ENCODE measurements at regions not wholly inside any gene's neighbourhood (a gene's known extent, or its start where the extent isn't known, plus 50 kb on each side); places are given as distances from the start of the nearest gene placed in this dataset.

DNA sequence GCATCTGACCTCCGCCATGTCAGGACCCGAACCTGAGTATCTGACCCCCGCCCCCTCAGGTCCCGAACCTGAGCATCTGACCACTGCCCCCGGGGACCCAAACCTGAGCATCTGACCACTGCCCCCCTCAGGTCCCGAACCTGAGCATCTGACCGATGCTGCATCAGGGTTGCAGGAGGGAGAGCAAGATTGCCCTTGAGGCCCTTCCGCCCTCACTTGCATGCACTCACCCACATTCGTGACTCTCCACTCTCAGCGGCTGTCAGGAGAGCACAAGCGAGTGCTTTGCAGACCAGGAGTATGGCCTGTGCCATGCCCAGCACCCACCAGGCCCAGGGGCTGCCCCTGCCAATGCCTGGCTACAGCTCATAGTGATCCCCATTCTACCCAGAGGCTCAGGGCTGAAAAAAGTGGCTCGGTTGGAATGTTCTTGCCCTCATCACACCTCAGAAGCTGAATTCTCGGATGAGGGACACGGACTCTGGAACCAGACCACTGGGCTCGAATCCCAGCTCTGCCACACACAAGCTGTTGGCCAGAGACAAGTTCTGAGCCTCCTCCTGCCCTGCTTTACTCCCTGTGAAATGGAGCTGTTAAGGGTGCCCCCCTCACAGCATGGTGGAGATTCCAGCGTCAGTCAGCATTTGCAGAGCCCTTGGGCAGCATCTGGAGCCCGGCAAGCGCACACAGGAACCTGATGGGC, 82.1 kb downstream of the DLL1 start:
- DNase-seq: no peak
- TF ChIP-seq EZH2 (IDR thresholded peaks at IDR 0.05; ENCODE audit: borderline replicate concordance, low read depth, low read length, severe bottlenecking): no peak
- no peak for TF ChIP-seq CTCF (IDR thresholded peaks at IDR 0.05; ENCODE audit: borderline replicate concordance, extremely low read depth, low read length, poor library complexity, severe bottlenecking)
- Histone ChIP-seq H3K9ac (ENCODE audit: low read depth, low read length) (no peak overlapping the region), H3K4me3 (ENCODE audit: low read depth in 1 of 2, low read length in 2 of 2) (no peak overlapping the region), H3K9me3 (ENCODE audit: insufficient read depth, low read length, severe bottlenecking) (no peaks in the 10 kb centered on the region), H3K4me1 (ENCODE audit: insufficient read depth, low read length) (no peaks in the 10 kb centered on the region), H3K27me3 (ENCODE audit: insufficient read depth, low read length, poor library complexity) (no peaks in the 10 kb centered on the region), H3K36me3 (ENCODE audit: insufficient read depth, low read length) (no peaks in the 10 kb centered on the region), H3K79me2 (ENCODE audit: insufficient read depth, low read length) (no peaks in the 10 kb centered on the region), H2AFZ (ENCODE audit: low read depth, low read length) (no peak overlapping the region), H3K27ac (ENCODE audit: low read length) (no peak overlapping the region), H3K4me2 (ENCODE audit: insufficient read depth, low read length) (no peak overlapping the region), H4K20me1 (ENCODE audit: insufficient read depth, low read length) (no peaks in the 10 kb centered on the region)
- no peak for ATAC-seq (ENCODE audit: insufficient read depth, low read depth)

GRCh38 chr6:170208182-170208601, 82.7 kb downstream of the DLL1 start:
- no peaks in the 10 kb centered on the region for H3K36me3 ChIP-seq (ENCODE audit: insufficient read depth, low read length)
- H3K27me3 ChIP-seq (ENCODE audit: insufficient read depth, low read length, poor library complexity): no peaks in the 10 kb centered on the region
- H3K79me2 ChIP-seq (ENCODE audit: insufficient read depth, low read length): no peaks in the 10 kb centered on the region
- ATAC-seq (ENCODE audit: insufficient read depth, low read depth): no peak
- H3K4me1 ChIP-seq (ENCODE audit: insufficient read depth, low read length): no peaks in the 10 kb centered on the region
- no peak overlapping the region for H2AFZ ChIP-seq (ENCODE audit: low read depth, low read length)
- no peak overlapping the region for H3K27ac ChIP-seq (ENCODE audit: low read length)
- H3K9ac ChIP-seq (ENCODE audit: low read depth, low read length): no peak overlapping the region
- DNase-seq: no peak
- no peak overlapping the region for H3K4me2 ChIP-seq (ENCODE audit: insufficient read depth, low read length)
- TF ChIP-seq CTCF (IDR thresholded peaks at IDR 0.05; ENCODE audit: borderline replicate concordance, extremely low read depth, low read length, poor library complexity, severe bottlenecking) (no peak), EZH2 (IDR thresholded peaks at IDR 0.05; ENCODE audit: borderline replicate concordance, low read depth, low read length, severe bottlenecking) (no peak)
- no peaks in the 10 kb centered on the region for H4K20me1 ChIP-seq (ENCODE audit: insufficient read depth, low read length)
- H3K9me3 ChIP-seq (ENCODE audit: insufficient read depth, low read length, severe bottlenecking): no peaks in the 10 kb centered on the region
- no peak overlapping the region for H3K4me3 ChIP-seq (ENCODE audit: low read depth in 1 of 2, low read length in 2 of 2)

DNA sequence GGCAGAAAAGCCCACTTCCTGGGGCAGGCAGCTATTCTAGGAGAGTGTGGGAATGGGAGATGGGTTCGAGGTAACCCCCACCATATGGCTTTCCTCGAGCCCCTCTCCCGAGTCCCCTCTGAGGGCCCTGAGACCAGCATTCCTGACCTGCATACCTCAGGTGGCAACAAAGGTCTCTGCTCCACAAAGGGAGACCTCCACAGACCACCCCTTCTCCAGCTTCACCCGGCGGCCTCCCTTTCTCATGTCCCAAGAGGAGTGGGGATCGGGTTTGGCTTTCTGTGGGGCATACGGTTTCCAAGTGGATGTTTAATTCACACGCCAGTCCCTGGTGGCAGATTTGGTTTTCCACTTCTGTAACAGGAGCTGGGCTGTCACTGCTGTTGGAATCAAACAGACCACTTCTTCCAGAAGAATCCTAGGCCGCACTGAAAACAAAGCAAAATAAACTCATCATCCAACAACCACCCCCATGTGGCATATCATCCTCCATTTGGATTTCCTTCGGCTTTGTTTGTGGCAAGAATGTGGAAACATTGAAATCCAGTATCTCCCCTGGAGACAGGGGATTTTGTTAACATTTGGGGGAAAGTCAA, 83.2 kb downstream of the DLL1 start:
- no peak overlapping the region for H3K4me3 ChIP-seq (ENCODE audit: low read depth in 1 of 2, low read length in 2 of 2)
- DNase-seq (no peak), ATAC-seq (ENCODE audit: insufficient read depth, low read depth) (no peak)
- H3K27me3 ChIP-seq (ENCODE audit: insufficient read depth, low read length, poor library complexity): no peaks in the 10 kb centered on the region
- H2AFZ ChIP-seq (ENCODE audit: low read depth, low read length): no peak overlapping the region
- no peaks in the 10 kb centered on the region for H3K36me3 ChIP-seq (ENCODE audit: insufficient read depth, low read length)
- H4K20me1 ChIP-seq (ENCODE audit: insufficient read depth, low read length): no peaks in the 10 kb centered on the region
- TF ChIP-seq CTCF (IDR thresholded peaks at IDR 0.05; ENCODE audit: borderline replicate concordance, extremely low read depth, low read length, poor library complexity, severe bottlenecking) (no peak), EZH2 (IDR thresholded peaks at IDR 0.05; ENCODE audit: borderline replicate concordance, low read depth, low read length, severe bottlenecking) (no peak)
- H3K4me2 ChIP-seq (ENCODE audit: insufficient read depth, low read length): no peak overlapping the region
- no peaks in the 10 kb centered on the region for H3K9me3 ChIP-seq (ENCODE audit: insufficient read depth, low read length, severe bottlenecking)
- no peak overlapping the region for H3K9ac ChIP-seq (ENCODE audit: low read depth, low read length)
- H3K27ac ChIP-seq (ENCODE audit: low read length): no peak overlapping the region
- no peaks in the 10 kb centered on the region for H3K79me2 ChIP-seq (ENCODE audit: insufficient read depth, low read length)
- H3K4me1 ChIP-seq (ENCODE audit: insufficient read depth, low read length): no peaks in the 10 kb centered on the region

All from DND-41 (cell line).